Stomach smooth muscle (tissue), 2 donors: ENCODE measurements at regions not wholly inside any gene's neighbourhood (a gene's known extent, or its start where the extent isn't known, plus 50 kb on each side); places are given as distances from the start of the nearest gene placed in this dataset.
"Not testable (repeated sequence)": the region's sequence is repeated elsewhere in the genome, so short reads cannot be mapped to it uniquely, and the experiment has no call there.

ENCODE experiments used
- H3K27ac ChIP-seq: one replicate; pipeline ENCODE4 v1.7.0; 2013; ENCODE audit warnings: mild to moderate bottlenecking, low read length, inconsistent platforms
- H3K27me3 ChIP-seq, 2 donors: one replicate each; pipeline ENCODE4 v1.7.0; 2013; ENCODE audit warnings: low read length in 2 of 2; ENCODE audit not compliant: insufficient read depth in 2 of 2, control insufficient read depth in 1 of 2
- H3K36me3 ChIP-seq, 2 donors: one replicate each; pipeline ENCODE4 v1.7.0; 2013; ENCODE audit warnings: low read length in 2 of 2; ENCODE audit not compliant: control insufficient read depth in 2 of 2, insufficient read depth in 2 of 2
- H3K4me1 ChIP-seq: one replicate; pipeline ENCODE4 v1.7.0; 2013; ENCODE audit warnings: low read length; ENCODE audit not compliant: control insufficient read depth, insufficient read depth
- H3K4me3 ChIP-seq, 2 donors: one replicate each; pipeline ENCODE4 v1.7.0; 2013; ENCODE audit warnings: low read length in 2 of 2
- H3K9ac ChIP-seq, 2 donors: one replicate each; pipeline ENCODE4 v1.7.0; 2013; ENCODE audit warnings: low read length in 2 of 2, mild to moderate bottlenecking in 1 of 2
- H3K9me3 ChIP-seq, 2 donors: one replicate each; pipeline ENCODE4 v1.7.0; 2013; ENCODE audit warnings: low read length in 2 of 2; ENCODE audit not compliant: control insufficient read depth in 2 of 2
- donor health status: healthy.
- donor health status: Pancreatic carcinoma.

DNA sequence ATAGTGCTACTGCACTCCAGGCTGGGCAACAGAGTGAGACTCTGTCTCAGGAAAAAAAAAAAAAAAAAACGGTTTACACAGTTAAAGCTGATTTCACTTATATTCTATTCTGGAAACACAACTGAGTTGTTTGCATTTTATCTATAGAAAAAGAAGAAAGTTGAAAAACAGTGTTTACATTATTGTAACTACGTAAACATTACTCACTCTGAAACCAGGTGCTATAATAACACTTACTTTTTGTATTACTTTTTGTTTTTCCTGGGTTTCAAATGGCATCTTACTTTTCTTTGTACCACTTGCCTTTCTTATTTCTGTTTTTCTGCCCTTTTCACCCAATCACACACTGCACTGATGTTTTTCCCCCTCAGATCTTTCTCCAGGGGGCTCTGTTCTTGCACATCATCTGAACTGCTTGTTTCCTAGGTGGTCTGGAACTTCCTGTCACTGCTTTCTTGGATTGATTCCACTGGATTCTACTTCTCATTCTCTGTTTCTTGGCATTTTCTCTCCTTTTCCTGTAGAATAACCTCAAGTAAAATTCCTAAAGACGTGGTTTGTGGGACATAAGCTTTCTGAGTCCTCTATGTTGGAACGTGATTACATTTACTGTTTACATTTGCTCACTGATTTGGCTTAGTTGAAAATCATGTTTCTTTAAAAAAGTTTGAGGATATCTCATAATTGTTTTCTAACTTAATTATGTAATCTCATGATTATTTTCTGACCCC is 142.1 kb downstream of the HS3ST3B1 start:
- no peaks in the 10 kb centered on the region for H3K27me3 ChIP-seq
- no peak overlapping the region for H3K9ac ChIP-seq
- H3K4me1 ChIP-seq: no peaks in the 10 kb centered on the region
- no peak overlapping the region for H3K4me3 ChIP-seq
- no peaks in the 10 kb centered on the region for H3K9me3 ChIP-seq
- no peak overlapping the region for H3K27ac ChIP-seq
- H3K36me3 ChIP-seq: no peaks in the 10 kb centered on the region

DNA sequence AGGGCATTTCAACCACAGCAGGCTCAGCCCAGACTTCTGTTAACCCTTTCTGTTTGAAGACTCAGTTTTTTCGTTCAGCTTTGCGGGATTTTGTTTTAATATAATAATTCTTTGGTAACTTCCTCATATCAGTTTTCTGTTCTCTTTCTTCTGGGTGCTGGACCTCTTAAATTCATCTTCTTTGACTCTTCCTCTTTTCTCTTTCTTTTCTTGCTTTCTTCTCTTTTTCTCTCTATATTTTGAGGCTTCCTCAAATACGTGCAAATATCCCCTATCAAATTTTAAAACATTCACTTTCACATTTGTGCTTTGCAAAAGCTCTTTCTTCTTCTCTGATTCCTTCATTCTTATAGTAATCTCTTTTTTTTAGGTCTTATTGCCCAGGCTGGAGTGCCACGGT is 136.3 kb downstream of the HS3ST3B1 start:
- Histone ChIP-seq H3K4me3 (no peak overlapping the region), H3K4me1 (no peaks in the 10 kb centered on the region), H3K36me3 (no peaks in the 10 kb centered on the region), H3K27me3 (no peaks in the 10 kb centered on the region), H3K9me3 (no peaks in the 10 kb centered on the region), H3K9ac (no peak overlapping the region), H3K27ac (no peak overlapping the region)

DNA sequence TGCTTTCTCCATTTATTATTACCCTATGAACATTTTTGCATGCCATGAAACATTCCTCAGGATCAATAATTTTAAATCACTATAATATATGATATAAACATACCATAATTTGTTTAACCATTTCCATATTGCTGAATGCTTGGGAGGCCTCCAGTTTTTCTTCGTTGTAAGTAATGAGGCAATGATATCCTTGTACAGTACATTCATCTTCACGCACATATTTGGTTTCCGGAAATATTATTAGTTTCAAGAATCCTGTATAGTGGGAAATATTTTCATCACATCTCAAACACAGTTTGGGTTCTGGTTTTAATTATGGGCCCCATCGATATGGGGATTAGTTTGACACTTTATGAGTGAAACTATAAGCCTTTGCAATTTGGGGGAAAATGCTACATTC is 135.4 kb downstream of the HS3ST3B1 start:
- H3K36me3 ChIP-seq: no peaks in the 10 kb centered on the region
- no peak overlapping the region for H3K4me3 ChIP-seq
- no peaks in the 10 kb centered on the region for H3K4me1 ChIP-seq
- H3K27me3 ChIP-seq: no peaks in the 10 kb centered on the region
- H3K27ac ChIP-seq: no peak overlapping the region
- no peak overlapping the region for H3K9ac ChIP-seq
- H3K9me3 ChIP-seq: no peaks in the 10 kb centered on the region

DNA sequence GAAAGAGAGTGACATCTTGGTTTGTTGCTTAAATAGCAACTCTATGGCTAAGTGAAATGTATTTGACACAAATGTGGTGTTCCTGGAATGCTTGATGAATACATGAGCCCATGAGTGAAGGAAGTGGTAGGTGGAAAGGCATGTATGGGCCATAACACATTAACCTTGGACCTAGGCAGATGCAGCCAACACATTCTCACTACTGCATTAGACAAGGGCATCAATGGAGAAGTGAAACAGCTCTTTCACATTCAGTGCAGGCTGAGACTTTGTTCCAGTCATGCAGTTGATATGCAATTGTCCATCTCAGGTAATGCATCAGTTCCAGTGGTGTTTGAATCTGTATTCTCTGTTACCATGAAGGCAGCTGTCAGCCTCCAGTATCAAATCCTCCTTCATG is 133.6 kb downstream of the HS3ST3B1 start:
- no peaks in the 10 kb centered on the region for H3K9me3 ChIP-seq
- H3K4me1 ChIP-seq: no peaks in the 10 kb centered on the region
- no peak overlapping the region for H3K27ac ChIP-seq
- H3K27me3 ChIP-seq: no peaks in the 10 kb centered on the region
- no peaks in the 10 kb centered on the region for H3K36me3 ChIP-seq
- no peak overlapping the region for H3K9ac ChIP-seq
- H3K4me3 ChIP-seq: no peak overlapping the region

DNA sequence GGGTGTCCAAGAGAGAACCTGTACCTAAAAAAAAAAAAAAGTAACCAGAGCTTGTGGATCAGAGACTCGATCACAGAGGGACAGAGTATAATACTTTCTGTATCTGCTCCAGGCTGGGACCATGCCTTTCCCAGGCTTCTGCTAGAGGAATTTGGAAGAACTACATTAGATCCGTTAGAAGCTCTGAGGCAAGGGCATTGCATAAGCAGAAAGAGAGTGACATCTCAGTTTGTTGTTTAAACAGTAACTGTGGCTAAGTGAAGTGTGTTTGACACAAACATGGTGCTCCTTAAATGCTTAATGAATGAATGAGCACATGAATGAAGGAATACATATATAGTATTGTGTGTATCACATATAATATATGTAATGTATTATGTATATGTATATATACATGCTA is 131.2 kb downstream of the HS3ST3B1 start:
- Histone ChIP-seq H3K9me3 (no peaks in the 10 kb centered on the region), H3K9ac (no peak overlapping the region), H3K27ac (no peak overlapping the region), H3K27me3 (no peaks in the 10 kb centered on the region), H3K4me1 (no peaks in the 10 kb centered on the region), H3K36me3 (no peaks in the 10 kb centered on the region), H3K4me3 (no peak overlapping the region)

DNA sequence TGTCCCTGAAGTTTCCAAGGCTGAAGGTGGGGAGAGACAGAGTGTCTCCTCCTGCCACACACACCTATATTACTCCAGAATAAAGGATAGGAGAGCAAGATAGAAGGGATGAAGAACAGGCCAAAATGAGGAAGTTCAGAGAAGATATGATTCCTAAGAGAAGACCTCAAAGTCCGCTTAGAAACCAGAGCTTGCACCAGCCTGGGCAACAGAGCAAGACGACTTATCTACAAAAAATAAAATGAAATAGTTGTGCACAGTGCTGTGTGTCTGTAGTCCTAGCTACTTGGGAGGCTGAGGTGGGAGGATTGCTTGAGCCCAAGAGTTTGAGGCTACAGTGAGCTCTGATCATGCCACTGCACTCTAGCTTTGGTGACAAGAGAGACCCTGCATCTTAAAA is 128.2 kb downstream of the HS3ST3B1 start:
- Histone ChIP-seq H3K9me3 (no peaks in the 10 kb centered on the region), H3K36me3 (no peaks in the 10 kb centered on the region), H3K4me1 (no peaks in the 10 kb centered on the region), H3K9ac (no peak overlapping the region), H3K27ac (no peak overlapping the region), H3K4me3 (no peak overlapping the region), H3K27me3 (no peaks in the 10 kb centered on the region)

DNA sequence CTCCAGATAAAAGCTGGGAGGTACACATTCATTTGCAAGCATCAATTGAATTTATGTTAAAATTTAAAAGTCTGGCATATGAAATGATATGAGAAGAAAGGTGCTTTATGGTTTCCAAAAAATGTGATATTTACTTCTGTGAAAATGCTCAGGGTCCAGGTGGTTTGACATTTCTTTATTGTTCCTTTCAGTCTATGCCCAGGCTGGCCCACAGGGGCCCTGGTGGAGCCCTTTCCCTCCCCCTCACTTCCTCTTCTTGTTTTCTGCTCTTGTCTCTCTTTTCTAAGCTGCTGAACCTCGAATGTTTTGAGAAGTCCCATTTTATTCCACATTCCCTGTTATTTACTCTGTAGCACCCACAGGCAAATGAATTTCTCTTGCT is 127.8 kb downstream of the HS3ST3B1 start:
- Histone ChIP-seq H3K27ac (no peak overlapping the region), H3K36me3 (no peaks in the 10 kb centered on the region), H3K9ac (no peak overlapping the region), H3K4me1 (no peaks in the 10 kb centered on the region), H3K27me3 (no peaks in the 10 kb centered on the region), H3K4me3 (no peak overlapping the region), H3K9me3 (no peaks in the 10 kb centered on the region)

DNA sequence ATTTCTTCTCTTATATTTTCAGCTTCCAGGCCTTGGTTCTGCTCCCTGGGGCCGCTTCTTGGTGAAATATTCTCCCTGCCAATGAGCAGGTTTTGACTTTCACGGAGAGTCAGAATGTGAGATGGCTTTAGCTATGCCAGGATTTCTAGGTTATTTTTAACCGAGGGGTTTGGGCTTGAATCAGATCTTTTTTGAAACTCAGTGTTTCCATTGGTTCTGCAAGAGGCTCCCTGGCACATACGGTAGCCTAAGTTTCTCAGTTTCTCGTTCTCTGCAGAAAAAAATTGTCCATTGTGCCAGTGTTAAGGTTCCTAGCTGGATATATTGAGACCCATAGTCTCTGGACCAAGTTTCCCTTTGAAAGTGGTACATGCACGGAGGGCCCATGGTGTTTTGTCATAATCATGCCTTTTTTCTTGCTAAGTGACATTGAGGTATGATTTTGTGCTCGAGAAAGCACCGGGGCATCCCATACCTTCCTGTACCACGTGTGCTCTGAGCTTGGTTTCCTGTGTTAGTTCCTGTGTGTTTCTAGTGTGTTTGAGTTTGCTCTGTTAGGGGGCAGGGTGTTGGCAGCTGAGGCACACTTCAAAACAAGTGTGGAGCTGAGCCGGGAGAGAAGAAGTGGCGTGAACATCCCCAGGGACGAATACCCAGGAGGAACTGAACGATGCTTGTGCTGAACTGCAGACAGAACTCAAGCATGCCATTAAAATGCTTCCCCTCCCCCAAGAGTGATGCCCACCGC is 127.2 kb downstream of the HS3ST3B1 start:
- H3K4me3 ChIP-seq: no peak overlapping the region
- H3K27ac ChIP-seq: no peak overlapping the region
- no peaks in the 10 kb centered on the region for H3K4me1 ChIP-seq
- no peaks in the 10 kb centered on the region for H3K27me3 ChIP-seq
- no peaks in the 10 kb centered on the region for H3K36me3 ChIP-seq
- no peak overlapping the region for H3K9ac ChIP-seq
- no peaks in the 10 kb centered on the region for H3K9me3 ChIP-seq

DNA sequence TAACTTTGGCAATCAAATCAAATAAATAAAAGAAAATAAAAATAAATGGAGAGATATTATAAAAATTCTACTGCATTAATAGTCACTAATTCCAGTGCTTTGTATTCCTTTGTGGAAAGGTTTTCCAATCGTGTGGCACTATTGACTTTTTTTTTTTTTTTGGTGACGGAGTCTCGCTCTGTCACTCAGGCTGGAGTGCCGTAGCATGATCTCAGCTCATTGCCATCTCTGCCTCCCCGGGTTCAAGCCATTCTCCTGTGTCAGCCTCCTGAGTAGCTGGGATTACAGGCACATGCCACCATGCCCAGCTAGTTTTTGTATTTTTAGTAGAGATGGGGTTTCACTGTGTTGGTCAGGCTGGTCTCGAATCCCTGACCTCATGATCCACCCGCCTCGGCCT is 122.3 kb downstream of the HS3ST3B1 start:
- H3K4me1 ChIP-seq, H3K36me3 ChIP-seq, H3K9me3 ChIP-seq, H3K4me3 ChIP-seq, H3K27ac ChIP-seq, H3K9ac ChIP-seq, H3K27me3 ChIP-seq: not testable (repeated sequence)

DNA sequence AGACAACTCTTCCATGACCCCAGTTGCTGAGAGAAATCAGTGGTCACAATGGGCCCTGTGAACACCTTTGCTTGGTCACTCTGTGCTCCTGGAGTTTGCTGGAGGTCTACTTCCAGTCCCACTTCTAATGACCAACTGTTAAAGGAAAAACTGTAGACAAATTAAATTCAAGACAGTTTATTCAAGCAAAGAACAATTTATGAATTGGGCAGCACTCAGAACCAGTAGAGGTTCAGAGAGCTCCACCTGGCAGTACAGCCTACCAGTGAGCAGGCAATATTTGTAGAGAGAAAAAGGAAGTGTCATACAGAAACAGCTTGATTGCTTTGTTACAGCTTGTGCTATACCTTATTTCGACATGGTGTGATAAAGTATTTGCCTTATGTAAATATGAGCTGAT is 116.5 kb downstream of the HS3ST3B1 start:
- Histone ChIP-seq H3K27me3 (no peaks in the 10 kb centered on the region), H3K36me3 (no peaks in the 10 kb centered on the region), H3K9me3 (peaks cover 0 to 4% of the 10 kb centered on the region in 2 donors), H3K4me1 (no peaks in the 10 kb centered on the region), H3K9ac (no peak overlapping the region), H3K4me3 (no peak overlapping the region), H3K27ac (no peak overlapping the region)

DNA sequence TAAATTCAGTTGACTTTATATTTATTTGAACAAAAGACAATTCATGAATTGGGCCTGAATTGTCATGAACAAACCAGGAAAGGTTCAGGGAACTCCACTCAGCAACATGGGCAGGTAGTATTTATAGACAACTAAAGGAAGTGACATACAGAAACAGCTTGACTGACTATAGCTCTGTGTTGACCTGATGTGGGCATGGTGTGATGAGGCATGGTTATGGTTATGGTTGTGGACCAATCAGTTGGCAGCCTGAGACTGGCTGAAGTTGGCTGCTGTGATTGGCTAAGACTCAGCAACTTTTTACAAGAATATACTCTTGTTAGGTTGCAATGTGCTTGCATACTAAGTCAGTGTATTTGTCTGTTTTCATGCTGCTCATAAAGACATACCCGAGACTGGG is 108.4 kb downstream of the HS3ST3B1 start:
- no peaks in the 10 kb centered on the region for H3K27me3 ChIP-seq
- no peaks in the 10 kb centered on the region for H3K4me1 ChIP-seq
- H3K27ac ChIP-seq: no peak overlapping the region
- H3K4me3 ChIP-seq: no peak overlapping the region
- H3K9ac ChIP-seq: no peak overlapping the region
- no peaks in the 10 kb centered on the region for H3K36me3 ChIP-seq
- no peaks in the 10 kb centered on the region for H3K9me3 ChIP-seq
